22Rv1 (cell line): ENCODE measurements at regions not wholly inside any gene's neighbourhood (a gene's known extent, or its start where the extent isn't known, plus 50 kb on each side); places are given as distances from the start of the nearest gene placed in this dataset.

ENCODE experiments used
- H3K27ac ChIP-seq: fragments of 450-650 bp; 2 replicates; pipeline ENCODE4 v1.5.1; 2017
- ZFX ChIP-seq: fragments of 450-650 bp; IDR thresholded peaks from 2 replicates; pipeline ENCODE4 v1.6.1; 2017; ENCODE audit warnings: antibody characterized with exemption, borderline replicate concordance
- TF ChIP-seq, protein P1 (sequence below): fragments of 450-650 bp; IDR thresholded peaks from 2 replicates; pipeline ENCODE4 v1.5.1; 2017; ENCODE audit warnings: mild to moderate bottlenecking

DNA sequence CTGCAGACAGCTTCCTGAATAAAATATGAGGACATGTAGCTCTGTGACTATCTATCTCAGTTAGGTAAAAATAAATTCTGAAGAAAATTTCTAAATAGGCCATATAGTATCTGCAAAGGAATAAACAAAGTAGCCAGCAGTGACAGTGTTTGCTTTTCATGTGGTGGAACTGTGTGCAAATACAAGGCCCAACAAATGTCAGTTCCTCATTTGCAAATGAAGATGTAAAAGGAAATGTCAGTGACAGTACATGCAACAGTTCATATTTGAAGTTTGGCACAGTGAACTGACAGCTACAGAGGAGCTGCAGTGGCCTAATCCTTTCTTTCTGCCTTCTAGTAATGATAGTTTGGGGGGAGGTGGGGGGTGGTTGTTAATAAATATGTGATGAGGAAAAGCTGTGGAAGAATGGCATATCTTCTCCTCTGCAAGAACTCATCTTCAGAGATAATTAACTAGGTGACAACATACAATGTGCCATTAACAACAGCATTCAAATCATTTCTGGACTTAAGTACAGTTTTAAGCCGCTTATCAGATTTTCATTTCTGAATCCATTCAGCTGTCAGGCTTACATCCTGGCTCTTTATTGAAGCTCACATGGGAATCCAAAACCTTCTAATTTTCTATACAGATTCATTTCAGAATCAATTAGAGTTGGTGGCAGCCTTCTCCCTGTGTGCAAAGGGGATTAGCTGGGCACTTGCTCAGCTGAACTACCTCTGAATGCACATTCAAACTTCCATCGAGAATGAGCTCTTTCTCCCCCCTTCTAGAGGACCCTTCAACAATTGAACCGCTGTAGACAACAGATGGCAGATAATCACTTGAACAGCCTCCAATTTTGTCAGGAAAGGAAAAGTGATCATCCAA lies 1059.0 kb upstream of the EPHA7 start:
- no peak for TF ChIP-seq ZFX
- TF ChIP-seq, protein P1, sequence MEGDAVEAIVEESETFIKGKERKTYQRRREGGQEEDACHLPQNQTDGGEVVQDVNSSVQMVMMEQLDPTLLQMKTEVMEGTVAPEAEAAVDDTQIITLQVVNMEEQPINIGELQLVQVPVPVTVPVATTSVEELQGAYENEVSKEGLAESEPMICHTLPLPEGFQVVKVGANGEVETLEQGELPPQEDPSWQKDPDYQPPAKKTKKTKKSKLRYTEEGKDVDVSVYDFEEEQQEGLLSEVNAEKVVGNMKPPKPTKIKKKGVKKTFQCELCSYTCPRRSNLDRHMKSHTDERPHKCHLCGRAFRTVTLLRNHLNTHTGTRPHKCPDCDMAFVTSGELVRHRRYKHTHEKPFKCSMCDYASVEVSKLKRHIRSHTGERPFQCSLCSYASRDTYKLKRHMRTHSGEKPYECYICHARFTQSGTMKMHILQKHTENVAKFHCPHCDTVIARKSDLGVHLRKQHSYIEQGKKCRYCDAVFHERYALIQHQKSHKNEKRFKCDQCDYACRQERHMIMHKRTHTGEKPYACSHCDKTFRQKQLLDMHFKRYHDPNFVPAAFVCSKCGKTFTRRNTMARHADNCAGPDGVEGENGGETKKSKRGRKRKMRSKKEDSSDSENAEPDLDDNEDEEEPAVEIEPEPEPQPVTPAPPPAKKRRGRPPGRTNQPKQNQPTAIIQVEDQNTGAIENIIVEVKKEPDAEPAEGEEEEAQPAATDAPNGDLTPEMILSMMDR: no peak

GRCh38 chr6:94468830-94469229 lies 1049.5 kb upstream of the EPHA7 start:
- TF ChIP-seq, protein P1: no peak
- TF ChIP-seq ZFX: no peak
- H3K27ac ChIP-seq: no peak overlapping the region

More for the DNA sequence above, 1059.0 kb upstream of the EPHA7 start:
- H3K27ac ChIP-seq: no peak overlapping the region

GRCh38 chr6:94464018-94464510 lies 1044.7 kb upstream of the EPHA7 start:
- no peak for TF ChIP-seq ZFX
- TF ChIP-seq, protein P1: no peak
- H3K27ac ChIP-seq: no peak overlapping the region

DNA sequence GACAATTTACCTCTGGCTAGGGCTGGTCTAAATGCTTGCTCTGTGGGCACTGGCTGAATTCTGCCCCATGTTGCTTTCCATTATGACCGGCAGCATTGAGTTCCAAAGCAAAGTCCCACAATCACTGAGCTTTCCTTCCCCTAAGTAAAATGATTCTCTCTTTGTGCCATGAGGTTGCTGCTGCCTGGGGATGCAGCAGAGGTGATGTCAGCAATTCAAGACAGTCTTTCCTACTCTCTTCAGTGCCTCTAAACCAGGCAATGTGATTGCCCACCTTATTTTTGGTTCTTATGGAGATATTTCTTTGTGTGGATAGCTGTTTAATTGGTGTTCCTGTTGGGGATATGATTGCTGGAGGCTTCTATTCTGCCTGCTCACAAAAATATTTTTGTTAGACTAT lies 1043.9 kb upstream of the EPHA7 start:
- no peak overlapping the region for H3K27ac ChIP-seq
- no peak for TF ChIP-seq ZFX
- TF ChIP-seq, protein P1: no peak

GRCh38 chr6:94462231-94462630 lies 1042.9 kb upstream of the EPHA7 start:
- H3K27ac ChIP-seq: no peak overlapping the region
- TF ChIP-seq, protein P1: no peak

- TF ChIP-seq, protein P1: no peak
- no peak for TF ChIP-seq ZFX
- H3K27ac ChIP-seq: no peak overlapping the region
Measured at GRCh38 chr6:94456266-94456665, 1036.9 kb upstream of the EPHA7 start.

DNA sequence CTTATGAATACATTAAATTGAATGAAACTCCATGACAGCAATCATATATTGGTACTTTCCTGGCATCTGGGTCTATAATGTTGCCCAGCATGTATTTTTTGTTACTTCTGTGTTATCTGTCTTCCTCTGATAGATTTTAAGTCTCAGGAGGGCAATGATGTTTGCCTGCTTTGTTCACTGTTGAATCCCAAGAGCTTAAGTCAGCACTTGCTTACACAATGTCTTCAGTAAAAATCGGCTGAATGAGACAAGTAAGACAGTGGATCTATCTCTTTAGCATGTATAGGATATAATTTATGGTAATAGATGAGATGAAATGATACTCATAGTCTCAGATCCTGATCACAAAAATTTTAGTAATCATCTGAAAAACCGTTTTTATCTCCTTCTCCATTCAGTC lies 1034.9 kb upstream of the EPHA7 start:
- TF ChIP-seq ZFX: no peak
- TF ChIP-seq, protein P1: no peak
- no peak overlapping the region for H3K27ac ChIP-seq
